Panc1 (cell line): ENCODE measurements at regions not wholly inside any gene's neighbourhood (a gene's known extent, or its start where the extent isn't known, plus 50 kb on each side); places are given as distances from the start of the nearest gene placed in this dataset.

Experiments
- CTCF ChIP-seq: fragments of 450-650 bp; IDR thresholded peaks from 2 replicates; pipeline ENCODE4 v1.5.1; 2017; ENCODE audit warnings: mild to moderate bottlenecking
- POLR2AphosphoS5 ChIP-seq: IDR thresholded peaks from 2 replicates; pipeline ENCODE4 v1.6.1; 2012; ENCODE audit warnings: mild to moderate bottlenecking, low read depth, low read length, moderate library complexity
- SIN3A ChIP-seq: IDR thresholded peaks from 2 replicates; pipeline ENCODE4 v1.6.1; 2012; ENCODE audit warnings: low read depth, mild to moderate bottlenecking, low read length, moderate library complexity, borderline replicate concordance; ENCODE audit not compliant: insufficient read depth
- TF ChIP-seq, protein P1 (sequence below), 2 experiments: IDR thresholded peaks; 2 replicates each; pipeline ENCODE4 v1.6.1; 2011 to 2012; ENCODE audit warnings: low read depth in 2 of 2, control low read depth in 1 of 2, low read length in 1 of 2, mild to moderate bottlenecking in 1 of 2, moderate library complexity in 1 of 2; ENCODE audit not compliant: insufficient read depth in 1 of 2

- TF ChIP-seq POLR2AphosphoS5 (no peak), CTCF (no peak), SIN3A (no peak)
- TF ChIP-seq, protein P1, sequence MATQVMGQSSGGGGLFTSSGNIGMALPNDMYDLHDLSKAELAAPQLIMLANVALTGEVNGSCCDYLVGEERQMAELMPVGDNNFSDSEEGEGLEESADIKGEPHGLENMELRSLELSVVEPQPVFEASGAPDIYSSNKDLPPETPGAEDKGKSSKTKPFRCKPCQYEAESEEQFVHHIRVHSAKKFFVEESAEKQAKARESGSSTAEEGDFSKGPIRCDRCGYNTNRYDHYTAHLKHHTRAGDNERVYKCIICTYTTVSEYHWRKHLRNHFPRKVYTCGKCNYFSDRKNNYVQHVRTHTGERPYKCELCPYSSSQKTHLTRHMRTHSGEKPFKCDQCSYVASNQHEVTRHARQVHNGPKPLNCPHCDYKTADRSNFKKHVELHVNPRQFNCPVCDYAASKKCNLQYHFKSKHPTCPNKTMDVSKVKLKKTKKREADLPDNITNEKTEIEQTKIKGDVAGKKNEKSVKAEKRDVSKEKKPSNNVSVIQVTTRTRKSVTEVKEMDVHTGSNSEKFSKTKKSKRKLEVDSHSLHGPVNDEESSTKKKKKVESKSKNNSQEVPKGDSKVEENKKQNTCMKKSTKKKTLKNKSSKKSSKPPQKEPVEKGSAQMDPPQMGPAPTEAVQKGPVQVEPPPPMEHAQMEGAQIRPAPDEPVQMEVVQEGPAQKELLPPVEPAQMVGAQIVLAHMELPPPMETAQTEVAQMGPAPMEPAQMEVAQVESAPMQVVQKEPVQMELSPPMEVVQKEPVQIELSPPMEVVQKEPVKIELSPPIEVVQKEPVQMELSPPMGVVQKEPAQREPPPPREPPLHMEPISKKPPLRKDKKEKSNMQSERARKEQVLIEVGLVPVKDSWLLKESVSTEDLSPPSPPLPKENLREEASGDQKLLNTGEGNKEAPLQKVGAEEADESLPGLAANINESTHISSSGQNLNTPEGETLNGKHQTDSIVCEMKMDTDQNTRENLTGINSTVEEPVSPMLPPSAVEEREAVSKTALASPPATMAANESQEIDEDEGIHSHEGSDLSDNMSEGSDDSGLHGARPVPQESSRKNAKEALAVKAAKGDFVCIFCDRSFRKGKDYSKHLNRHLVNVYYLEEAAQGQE (IDR thresholded peaks at IDR 0.05; ENCODE audit: insufficient read depth in 1 of 2, low read depth in 2 of 2, low read length in 1 of 2) = no peak
These were observed 334.3 kb upstream of the SEMA3D start for GRCh38 chr7:85521108-85521694.
